Tibial nerve (tissue), 4 donors: ENCODE measurements at regions not wholly inside any gene's neighbourhood (a gene's known extent, or its start where the extent isn't known, plus 50 kb on each side); places are given as distances from the start of the nearest gene placed in this dataset.

ENCODE experiments used
- EP300 ChIP-seq, 2 donors: sonication (generic); formaldehyde crosslinking; IDR thresholded peaks; one replicate each; pipeline ENCODE4 v1.6.1; 2017; ENCODE audit warnings: antibody characterized with exemption in 2 of 2, mild to moderate bottlenecking in 1 of 2
- POLR2A ChIP-seq, 2 donors: fragments of 450-650 bp; IDR thresholded peaks; one replicate each; pipeline ENCODE4 v1.6.1; 2017; ENCODE audit warnings: antibody characterized with exemption in 2 of 2, mild to moderate bottlenecking in 2 of 2, moderate library complexity in 2 of 2
- TF ChIP-seq, protein P1 (sequence below), 5 experiments: fragments of 200-600 bp in 3 of 5; fragments of 450-650 bp in 2 of 5; sonication (generic) in 3 of 5; IDR thresholded peaks; one replicate each; pipeline ENCODE4 v1.5.1; 2016 to 2019; ENCODE audit warnings: antibody characterized with exemption in 5 of 5, mild to moderate bottlenecking in 3 of 5, moderate library complexity in 2 of 5

DNA sequence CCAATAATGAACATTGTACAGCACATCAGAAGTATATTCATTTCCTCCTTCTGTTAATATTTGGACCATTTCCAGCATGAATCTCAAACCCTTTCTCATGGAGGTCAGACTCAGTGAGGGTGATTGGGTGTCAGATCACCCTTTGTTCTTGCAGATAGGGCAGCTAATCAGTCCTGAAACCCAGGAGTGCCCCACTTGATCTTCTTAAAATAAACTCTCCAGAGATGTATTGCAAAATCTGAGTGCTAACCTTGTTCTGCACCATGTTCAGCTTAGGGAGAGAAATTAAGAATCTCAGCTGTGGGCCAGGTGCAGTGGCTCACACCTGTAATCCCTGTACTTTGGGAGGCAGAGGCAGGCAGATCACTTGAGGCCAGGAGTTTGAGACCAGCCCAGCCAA lies 869.4 kb downstream of the TYW1 start:
- TF ChIP-seq, protein P1, sequence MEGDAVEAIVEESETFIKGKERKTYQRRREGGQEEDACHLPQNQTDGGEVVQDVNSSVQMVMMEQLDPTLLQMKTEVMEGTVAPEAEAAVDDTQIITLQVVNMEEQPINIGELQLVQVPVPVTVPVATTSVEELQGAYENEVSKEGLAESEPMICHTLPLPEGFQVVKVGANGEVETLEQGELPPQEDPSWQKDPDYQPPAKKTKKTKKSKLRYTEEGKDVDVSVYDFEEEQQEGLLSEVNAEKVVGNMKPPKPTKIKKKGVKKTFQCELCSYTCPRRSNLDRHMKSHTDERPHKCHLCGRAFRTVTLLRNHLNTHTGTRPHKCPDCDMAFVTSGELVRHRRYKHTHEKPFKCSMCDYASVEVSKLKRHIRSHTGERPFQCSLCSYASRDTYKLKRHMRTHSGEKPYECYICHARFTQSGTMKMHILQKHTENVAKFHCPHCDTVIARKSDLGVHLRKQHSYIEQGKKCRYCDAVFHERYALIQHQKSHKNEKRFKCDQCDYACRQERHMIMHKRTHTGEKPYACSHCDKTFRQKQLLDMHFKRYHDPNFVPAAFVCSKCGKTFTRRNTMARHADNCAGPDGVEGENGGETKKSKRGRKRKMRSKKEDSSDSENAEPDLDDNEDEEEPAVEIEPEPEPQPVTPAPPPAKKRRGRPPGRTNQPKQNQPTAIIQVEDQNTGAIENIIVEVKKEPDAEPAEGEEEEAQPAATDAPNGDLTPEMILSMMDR (IDR thresholded peaks at IDR 0.05): no peak
- TF ChIP-seq EP300 (IDR thresholded peaks at IDR 0.05): no peak
- TF ChIP-seq POLR2A (IDR thresholded peaks at IDR 0.05): no peak
